Astrocyte (in vitro differentiated cells and primary cell): ENCODE measurements at regions not wholly inside any gene's neighbourhood (a gene's known extent, or its start where the extent isn't known, plus 50 kb on each side); places are given as distances from the start of the nearest gene placed in this dataset.

Experiments
- EZH2 ChIP-seq: IDR thresholded peaks from 2 replicates; pipeline ENCODE4 v1.6.1; 2012; ENCODE audit warnings: mild to moderate bottlenecking, low read length, inconsistent platforms; ENCODE audit not compliant: insufficient read depth
- TF ChIP-seq, protein P1 (sequence below): IDR thresholded peaks from 2 replicates; pipeline ENCODE4 v1.5.1; 2011; ENCODE audit warnings: low read depth, mild to moderate bottlenecking, inconsistent platforms, low read length, moderate library complexity; ENCODE audit not compliant: insufficient read depth

DNA sequence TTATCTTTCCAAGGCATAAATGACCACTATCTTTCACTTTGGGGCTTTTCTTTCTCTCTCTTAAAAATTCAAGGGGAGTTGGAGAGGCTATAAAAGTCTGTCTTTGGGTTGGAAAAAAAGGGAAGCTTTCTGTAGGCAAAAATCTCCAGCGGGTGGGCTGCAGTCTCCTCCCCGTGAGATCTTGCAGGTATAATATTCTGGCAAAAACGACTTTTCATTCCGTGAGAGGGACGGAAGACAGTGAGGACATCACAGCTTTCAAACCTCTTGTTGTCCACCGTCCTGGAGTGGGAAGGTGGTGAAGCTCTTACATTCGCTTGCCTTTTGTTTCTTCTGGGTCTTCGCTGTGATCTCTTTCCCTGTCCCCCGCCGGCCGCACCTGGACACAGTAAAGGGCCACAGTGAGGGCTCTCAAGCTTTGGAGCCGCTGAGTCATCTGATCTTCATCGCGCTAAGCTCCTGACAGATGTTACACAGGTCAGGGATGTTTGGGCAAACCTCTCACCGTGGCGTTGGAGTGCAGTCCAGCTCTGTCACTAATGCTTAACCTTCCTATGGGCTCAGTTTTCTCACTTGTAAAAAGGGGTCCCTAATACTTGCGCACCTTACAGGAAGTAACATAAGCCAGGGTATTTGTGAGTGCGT is 61.9 kb upstream of the MEGF10 start:
- TF ChIP-seq, protein P1, sequence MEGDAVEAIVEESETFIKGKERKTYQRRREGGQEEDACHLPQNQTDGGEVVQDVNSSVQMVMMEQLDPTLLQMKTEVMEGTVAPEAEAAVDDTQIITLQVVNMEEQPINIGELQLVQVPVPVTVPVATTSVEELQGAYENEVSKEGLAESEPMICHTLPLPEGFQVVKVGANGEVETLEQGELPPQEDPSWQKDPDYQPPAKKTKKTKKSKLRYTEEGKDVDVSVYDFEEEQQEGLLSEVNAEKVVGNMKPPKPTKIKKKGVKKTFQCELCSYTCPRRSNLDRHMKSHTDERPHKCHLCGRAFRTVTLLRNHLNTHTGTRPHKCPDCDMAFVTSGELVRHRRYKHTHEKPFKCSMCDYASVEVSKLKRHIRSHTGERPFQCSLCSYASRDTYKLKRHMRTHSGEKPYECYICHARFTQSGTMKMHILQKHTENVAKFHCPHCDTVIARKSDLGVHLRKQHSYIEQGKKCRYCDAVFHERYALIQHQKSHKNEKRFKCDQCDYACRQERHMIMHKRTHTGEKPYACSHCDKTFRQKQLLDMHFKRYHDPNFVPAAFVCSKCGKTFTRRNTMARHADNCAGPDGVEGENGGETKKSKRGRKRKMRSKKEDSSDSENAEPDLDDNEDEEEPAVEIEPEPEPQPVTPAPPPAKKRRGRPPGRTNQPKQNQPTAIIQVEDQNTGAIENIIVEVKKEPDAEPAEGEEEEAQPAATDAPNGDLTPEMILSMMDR: no peak
- TF ChIP-seq EZH2: no peak
